HepG2 (cell line): ENCODE measurements at regions not wholly inside any gene's neighbourhood (a gene's known extent, or its start where the extent isn't known, plus 50 kb on each side); places are given as distances from the start of the nearest gene placed in this dataset.

Source experiments
- ARHGAP35 ChIP-seq: sonication (generic); formaldehyde crosslinking; IDR thresholded peaks from 2 replicates; pipeline ENCODE4 v1.9.0; 2022; ENCODE audit warnings: mild to moderate bottlenecking, inconsistent platforms, moderate library complexity, missing genetic modification reagents, borderline replicate concordance
- BHLHE40 ChIP-seq: IDR thresholded peaks from 2 replicates; pipeline ENCODE4 v1.6.1; 2011; ENCODE audit warnings: low read length, improper control_type of control experiment
- FOXK2 ChIP-seq: fragments of 450-650 bp; IDR thresholded peaks from 2 replicates; pipeline ENCODE4 v1.6.1; 2016
- GPN1 ChIP-seq: sonication (generic); formaldehyde crosslinking; IDR thresholded peaks from 2 replicates; pipeline ENCODE4 v1.5.1; 2020; ENCODE audit warnings: missing genetic modification reagents, borderline replicate concordance
- HDAC2 ChIP-seq: sonication (generic); formaldehyde crosslinking; IDR thresholded peaks from 2 replicates; pipeline ENCODE4 v1.4.0; 2020; ENCODE audit warnings: missing genetic modification reagents
- KDM3A ChIP-seq: IDR thresholded peaks from 2 replicates; pipeline ENCODE4 v1.6.1; 2018; ENCODE audit warnings: low read depth, missing compliant biosample characterization
- KLF13 ChIP-seq: sonication (generic); formaldehyde crosslinking; IDR thresholded peaks from 2 replicates; pipeline ENCODE4 v1.4.0; 2020; ENCODE audit warnings: mild to moderate bottlenecking, missing genetic modification reagents
- MAFF ChIP-seq: IDR thresholded peaks from 2 replicates; pipeline ENCODE4 v1.6.1; 2011; ENCODE audit warnings: low read depth, low read length, improper control_type of control experiment
- NFYB ChIP-seq: sonication (generic); formaldehyde crosslinking; IDR thresholded peaks from 2 replicates; pipeline ENCODE4 v1.4.0; 2020; ENCODE audit warnings: missing genetic modification reagents
- NR1H2 ChIP-seq: sonication (generic); formaldehyde crosslinking; IDR thresholded peaks from 2 replicates; pipeline ENCODE4 v1.8.1; 2022; ENCODE audit warnings: low read depth, missing genetic modification reagents, borderline replicate concordance
- PCBP1 ChIP-seq: fragments of 200-400 bp; formaldehyde crosslinking; IDR thresholded peaks from 2 replicates; pipeline ENCODE4 v1.6.1; 2017; ENCODE audit warnings: mild to moderate bottlenecking, low read depth, low read length, borderline replicate concordance
- RBM39 ChIP-seq: fragments of 200-400 bp; formaldehyde crosslinking; IDR thresholded peaks from one replicate; pipeline ENCODE4 v1.6.1; 2018; ENCODE audit warnings: antibody characterized with exemption, mild to moderate bottlenecking, low read depth, low read length; ENCODE audit not compliant: poor library complexity, severe bottlenecking
- TGIF2 ChIP-seq: IDR thresholded peaks from 2 replicates; pipeline ENCODE4 v1.6.1; 2016; ENCODE audit warnings: control low read depth, missing compliant biosample characterization
- ZMYM3 ChIP-seq: sonication (generic); formaldehyde crosslinking; IDR thresholded peaks from 2 replicates; pipeline ENCODE4 v1.5.1; 2020; ENCODE audit warnings: mild to moderate bottlenecking, missing genetic modification reagents
- TF ChIP-seq, protein P1 (sequence below): sonication (generic); formaldehyde crosslinking; IDR thresholded peaks from 2 replicates; pipeline ENCODE4 v1.5.1; 2020; ENCODE audit warnings: mild to moderate bottlenecking, moderate library complexity, missing genetic modification reagents
- TF ChIP-seq, protein P2 (sequence below): sonication (generic); formaldehyde crosslinking; IDR thresholded peaks from 2 replicates; pipeline ENCODE4 v1.4.0; 2020; ENCODE audit warnings: missing genetic modification reagents
- TF ChIP-seq, protein P3 (sequence below): sonication (generic); formaldehyde crosslinking; IDR thresholded peaks from 2 replicates; pipeline ENCODE4 v1.8.0; 2022; ENCODE audit warnings: mild to moderate bottlenecking, missing genetic modification reagents; ENCODE audit not compliant: insufficient replicate concordance
- TF ChIP-seq, protein P4 (sequence below): sonication (generic); formaldehyde crosslinking; IDR thresholded peaks from 2 replicates; pipeline ENCODE4 v1.4.0; 2020; ENCODE audit warnings: missing genetic modification reagents, mild to moderate bottlenecking, borderline replicate concordance

DNA sequence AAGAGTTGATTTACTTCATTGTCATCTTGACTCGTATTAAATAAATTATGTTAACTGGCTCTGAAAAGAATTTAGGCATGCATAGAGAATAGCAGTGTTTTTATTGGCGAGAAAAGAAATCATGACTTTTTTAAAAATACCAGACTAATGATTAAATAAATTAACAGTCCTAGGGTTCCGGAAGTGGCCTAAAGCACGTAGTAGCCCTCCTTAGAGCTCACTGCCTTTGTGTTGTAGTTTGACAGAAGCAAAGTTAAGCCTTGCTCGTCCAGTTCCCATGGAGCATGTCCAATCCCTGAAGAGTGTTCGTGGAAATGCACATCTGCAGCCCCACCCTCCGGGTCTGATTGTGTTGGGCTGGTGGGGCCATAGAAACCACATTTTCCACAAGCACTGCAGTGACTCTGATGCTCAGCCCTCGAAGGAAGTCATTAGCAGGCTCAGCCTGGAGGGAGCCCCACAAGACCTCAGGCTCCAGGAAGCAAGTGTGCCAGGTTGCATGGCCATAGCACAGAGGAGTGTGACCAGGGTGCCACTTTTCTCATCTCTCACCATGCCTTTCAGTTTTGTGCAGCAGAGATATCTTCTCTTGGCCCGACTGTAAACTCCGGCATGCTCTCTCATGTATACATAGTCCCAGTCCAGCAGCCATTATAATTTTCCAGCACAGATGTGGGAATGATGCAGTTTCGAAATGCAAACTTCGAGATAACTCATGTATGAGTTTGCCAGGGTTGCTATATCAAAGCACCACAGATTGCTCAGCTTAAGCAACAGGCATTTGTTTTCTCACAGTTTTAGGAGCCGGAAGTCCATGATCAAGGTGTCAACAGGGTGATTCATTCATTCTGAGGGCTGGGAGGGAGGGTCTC is 188.6 kb upstream of the SH3BP4 start (continued):
- no peak for TF ChIP-seq NR1H2 (CRISPR knock-in tag)
- no peak for TF ChIP-seq NFYB (CRISPR knock-in tag)
- TF ChIP-seq HDAC2 = no peak
- TF ChIP-seq FOXK2 = peak; percentile 52; the same call in 1 of the 2 replicates
- TF ChIP-seq TGIF2 (CRISPR knock-in tag) = 0 out of 2 replicates have a peak, but pooled peaks have one; percentile 45
- no peak for TF ChIP-seq MAFF
- no peak for TF ChIP-seq GPN1
- TF ChIP-seq, protein P1, sequence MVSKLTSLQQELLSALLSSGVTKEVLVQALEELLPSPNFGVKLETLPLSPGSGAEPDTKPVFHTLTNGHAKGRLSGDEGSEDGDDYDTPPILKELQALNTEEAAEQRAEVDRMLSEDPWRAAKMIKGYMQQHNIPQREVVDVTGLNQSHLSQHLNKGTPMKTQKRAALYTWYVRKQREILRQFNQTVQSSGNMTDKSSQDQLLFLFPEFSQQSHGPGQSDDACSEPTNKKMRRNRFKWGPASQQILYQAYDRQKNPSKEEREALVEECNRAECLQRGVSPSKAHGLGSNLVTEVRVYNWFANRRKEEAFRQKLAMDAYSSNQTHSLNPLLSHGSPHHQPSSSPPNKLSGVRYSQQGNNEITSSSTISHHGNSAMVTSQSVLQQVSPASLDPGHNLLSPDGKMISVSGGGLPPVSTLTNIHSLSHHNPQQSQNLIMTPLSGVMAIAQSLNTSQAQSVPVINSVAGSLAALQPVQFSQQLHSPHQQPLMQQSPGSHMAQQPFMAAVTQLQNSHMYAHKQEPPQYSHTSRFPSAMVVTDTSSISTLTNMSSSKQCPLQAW (CRISPR knock-in tag) = 0 out of 2 replicates have a peak, but pooled peaks have one; percentile 57
- TF ChIP-seq BHLHE40 = no peak
- TF ChIP-seq, protein P2, sequence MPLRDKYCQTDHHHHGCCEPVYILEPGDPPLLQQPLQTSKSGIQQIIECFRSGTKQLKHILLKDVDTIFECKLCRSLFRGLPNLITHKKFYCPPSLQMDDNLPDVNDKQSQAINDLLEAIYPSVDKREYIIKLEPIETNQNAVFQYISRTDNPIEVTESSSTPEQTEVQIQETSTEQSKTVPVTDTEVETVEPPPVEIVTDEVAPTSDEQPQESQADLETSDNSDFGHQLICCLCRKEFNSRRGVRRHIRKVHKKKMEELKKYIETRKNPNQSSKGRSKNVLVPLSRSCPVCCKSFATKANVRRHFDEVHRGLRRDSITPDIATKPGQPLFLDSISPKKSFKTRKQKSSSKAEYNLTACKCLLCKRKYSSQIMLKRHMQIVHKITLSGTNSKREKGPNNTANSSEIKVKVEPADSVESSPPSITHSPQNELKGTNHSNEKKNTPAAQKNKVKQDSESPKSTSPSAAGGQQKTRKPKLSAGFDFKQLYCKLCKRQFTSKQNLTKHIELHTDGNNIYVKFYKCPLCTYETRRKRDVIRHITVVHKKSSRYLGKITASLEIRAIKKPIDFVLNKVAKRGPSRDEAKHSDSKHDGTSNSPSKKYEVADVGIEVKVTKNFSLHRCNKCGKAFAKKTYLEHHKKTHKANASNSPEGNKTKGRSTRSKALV (CRISPR knock-in tag) = no peak
- TF ChIP-seq PCBP1 = no peak
- TF ChIP-seq, protein P3, sequence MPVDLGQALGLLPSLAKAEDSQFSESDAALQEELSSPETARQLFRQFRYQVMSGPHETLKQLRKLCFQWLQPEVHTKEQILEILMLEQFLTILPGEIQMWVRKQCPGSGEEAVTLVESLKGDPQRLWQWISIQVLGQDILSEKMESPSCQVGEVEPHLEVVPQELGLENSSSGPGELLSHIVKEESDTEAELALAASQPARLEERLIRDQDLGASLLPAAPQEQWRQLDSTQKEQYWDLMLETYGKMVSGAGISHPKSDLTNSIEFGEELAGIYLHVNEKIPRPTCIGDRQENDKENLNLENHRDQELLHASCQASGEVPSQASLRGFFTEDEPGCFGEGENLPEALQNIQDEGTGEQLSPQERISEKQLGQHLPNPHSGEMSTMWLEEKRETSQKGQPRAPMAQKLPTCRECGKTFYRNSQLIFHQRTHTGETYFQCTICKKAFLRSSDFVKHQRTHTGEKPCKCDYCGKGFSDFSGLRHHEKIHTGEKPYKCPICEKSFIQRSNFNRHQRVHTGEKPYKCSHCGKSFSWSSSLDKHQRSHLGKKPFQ (CRISPR knock-in tag) = peak; percentile 50
- no peak for TF ChIP-seq RBM39
- TF ChIP-seq, protein P4, sequence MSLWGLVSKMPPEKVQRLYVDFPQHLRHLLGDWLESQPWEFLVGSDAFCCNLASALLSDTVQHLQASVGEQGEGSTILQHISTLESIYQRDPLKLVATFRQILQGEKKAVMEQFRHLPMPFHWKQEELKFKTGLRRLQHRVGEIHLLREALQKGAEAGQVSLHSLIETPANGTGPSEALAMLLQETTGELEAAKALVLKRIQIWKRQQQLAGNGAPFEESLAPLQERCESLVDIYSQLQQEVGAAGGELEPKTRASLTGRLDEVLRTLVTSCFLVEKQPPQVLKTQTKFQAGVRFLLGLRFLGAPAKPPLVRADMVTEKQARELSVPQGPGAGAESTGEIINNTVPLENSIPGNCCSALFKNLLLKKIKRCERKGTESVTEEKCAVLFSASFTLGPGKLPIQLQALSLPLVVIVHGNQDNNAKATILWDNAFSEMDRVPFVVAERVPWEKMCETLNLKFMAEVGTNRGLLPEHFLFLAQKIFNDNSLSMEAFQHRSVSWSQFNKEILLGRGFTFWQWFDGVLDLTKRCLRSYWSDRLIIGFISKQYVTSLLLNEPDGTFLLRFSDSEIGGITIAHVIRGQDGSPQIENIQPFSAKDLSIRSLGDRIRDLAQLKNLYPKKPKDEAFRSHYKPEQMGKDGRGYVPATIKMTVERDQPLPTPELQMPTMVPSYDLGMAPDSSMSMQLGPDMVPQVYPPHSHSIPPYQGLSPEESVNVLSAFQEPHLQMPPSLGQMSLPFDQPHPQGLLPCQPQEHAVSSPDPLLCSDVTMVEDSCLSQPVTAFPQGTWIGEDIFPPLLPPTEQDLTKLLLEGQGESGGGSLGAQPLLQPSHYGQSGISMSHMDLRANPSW (CRISPR knock-in tag) = no peak
- TF ChIP-seq KLF13 = no peak
- no peak for TF ChIP-seq KDM3A (CRISPR knock-in tag)
- no peak for TF ChIP-seq ARHGAP35
- TF ChIP-seq ZMYM3 (CRISPR knock-in tag) = no peak
